ENCODE measurements at regions not wholly inside any gene's neighbourhood (a gene's known extent, or its start where the extent isn't known, plus 50 kb on each side); places are given as distances from the start of the nearest gene placed in this dataset.

DNA sequence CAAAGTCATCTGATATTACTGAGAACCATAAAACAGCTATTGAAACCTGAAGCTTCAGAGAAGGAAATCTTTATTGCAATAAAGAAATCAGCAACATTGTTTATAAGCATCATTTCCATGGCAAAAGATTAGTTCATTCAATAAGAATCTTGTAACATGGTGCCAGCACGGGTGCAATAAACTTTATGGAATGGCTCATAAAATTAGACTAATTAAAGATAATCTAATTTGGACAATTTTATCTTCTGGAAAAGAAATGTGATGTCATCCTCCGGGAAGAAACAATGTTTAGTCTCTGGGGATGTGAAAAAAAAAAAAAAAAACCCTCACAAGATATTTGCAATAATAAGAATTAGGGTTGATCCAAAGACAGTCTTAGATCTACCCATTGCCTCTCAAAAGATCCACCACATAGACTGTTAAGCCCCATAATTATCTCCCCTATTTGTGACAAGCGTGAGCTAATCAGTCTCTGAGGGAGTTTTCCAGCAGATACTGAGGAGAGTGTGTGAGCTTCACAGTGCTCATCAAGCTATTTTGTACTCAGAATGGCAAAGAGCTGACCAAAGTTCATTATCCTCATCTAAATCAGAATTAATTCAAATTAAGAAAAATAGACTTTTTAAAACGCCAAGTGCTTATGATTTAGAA is 297.0 kb upstream of the EDNRB start:
- no peaks in the 10 kb centered on the region for H3K4me1 ChIP-seq
- H3K36me3 ChIP-seq (ENCODE audit: low read depth, missing control alignments): no peaks in the 10 kb centered on the region
- whole genome bisulfite sequencing, 2 donors: 57 to 61% methylated on average over 4 of the region's 4 CpGs
- H3K27me3 ChIP-seq: no peaks in the 10 kb centered on the region
- H3K4me3 ChIP-seq: no peak overlapping the region
- intact Hi-C loops (cut with DNase I; ENCODE audit: low total_unique reads): no loop called here
- DNase-seq: no peak
- no peak for TF ChIP-seq POLR2A (IDR thresholded peaks at IDR 0.05)
- TF ChIP-seq CTCF (IDR thresholded peaks at IDR 0.05): no peak
- H3K27ac ChIP-seq: no peak overlapping the region
- H3K9me3 ChIP-seq: no peaks in the 10 kb centered on the region

- no peaks in the 10 kb centered on the region for H3K36me3 ChIP-seq (ENCODE audit: low read depth, missing control alignments)
- intact Hi-C loops (cut with DNase I; ENCODE audit: low total_unique reads): no loop called here
- H3K27me3 ChIP-seq: no peaks in the 10 kb centered on the region
- no peaks in the 10 kb centered on the region for H3K4me1 ChIP-seq
- no peak overlapping the region for H3K27ac ChIP-seq
- H3K4me3 ChIP-seq: no peak overlapping the region
- WGBS, 2 donors: 76 to 79% methylated on average over 3 of the region's 3 CpGs
- TF ChIP-seq CTCF (IDR thresholded peaks at IDR 0.05) (no peak), POLR2A (IDR thresholded peaks at IDR 0.05) (no peak)
- H3K9me3 ChIP-seq: no peaks in the 10 kb centered on the region
- DNase-seq: no peak
These were observed 282.8 kb upstream of the EDNRB start for GRCh38 chr13:78201411-78201810.

DNA sequence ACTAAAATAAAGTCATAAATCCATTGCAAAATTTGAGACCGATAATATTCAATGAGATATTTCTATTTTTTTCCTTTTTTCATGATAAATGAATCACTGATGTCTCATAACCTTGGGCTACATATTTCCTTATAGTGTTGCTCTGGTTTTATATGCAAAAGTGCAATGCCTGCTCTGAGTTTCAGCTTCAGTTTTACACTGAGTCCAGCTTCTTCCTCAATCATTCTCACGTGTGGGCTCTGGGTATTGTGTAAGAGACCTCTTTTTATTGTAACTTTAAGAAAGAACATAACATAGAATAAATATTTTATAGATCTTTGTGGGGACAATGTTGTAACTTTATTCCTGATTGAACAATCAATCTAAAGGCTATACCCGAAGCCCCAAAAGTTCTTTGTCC is 280.2 kb upstream of the EDNRB start:
- Histone ChIP-seq H3K27ac (no peak overlapping the region), H3K4me3 (no peak overlapping the region), H3K9me3 (no peaks in the 10 kb centered on the region), H3K4me1 (no peaks in the 10 kb centered on the region), H3K36me3 (ENCODE audit: low read depth, missing control alignments) (no peaks in the 10 kb centered on the region), H3K27me3 (no peaks in the 10 kb centered on the region)
- intact Hi-C loops (cut with DNase I; ENCODE audit: low total_unique reads): no loop called here
- 83 to 88% methylated on average over 3 of the region's 3 CpGs for WGBS, 2 donors
- DNase-seq: no peak
- TF ChIP-seq CTCF (IDR thresholded peaks at IDR 0.05) (no peak), POLR2A (IDR thresholded peaks at IDR 0.05) (no peak)

DNA sequence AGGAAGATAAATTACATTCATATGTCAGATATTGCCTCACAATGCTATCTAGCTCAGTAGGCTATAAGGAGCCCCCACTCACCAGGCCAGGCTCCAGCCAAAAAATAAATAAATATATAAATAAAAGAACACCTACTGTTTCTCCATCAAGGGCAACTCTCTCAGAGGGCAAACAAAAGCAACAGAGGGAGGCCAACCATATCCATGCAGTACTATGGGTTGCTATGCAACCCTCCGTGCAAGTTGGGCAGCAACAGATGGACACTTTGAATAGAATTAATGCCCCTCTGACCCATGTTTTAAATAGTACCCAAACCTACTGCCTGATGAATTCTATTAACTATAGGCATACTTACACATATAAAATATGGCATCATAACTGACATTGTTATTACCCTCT is 279.8 kb upstream of the EDNRB start:
- Histone ChIP-seq H3K9me3 (no peaks in the 10 kb centered on the region), H3K27ac (no peak overlapping the region), H3K27me3 (no peaks in the 10 kb centered on the region), H3K4me3 (no peak overlapping the region), H3K36me3 (ENCODE audit: low read depth, missing control alignments) (no peaks in the 10 kb centered on the region), H3K4me1 (no peaks in the 10 kb centered on the region)
- intact Hi-C loops (cut with DNase I; ENCODE audit: low total_unique reads): no loop called here
- TF ChIP-seq CTCF (IDR thresholded peaks at IDR 0.05): no peak
- no peak for TF ChIP-seq POLR2A (IDR thresholded peaks at IDR 0.05)
- DNase-seq: no peak
- 71% methylated on average over 1 of the region's 1 CpG for whole genome bisulfite sequencing, 2 donors

DNA sequence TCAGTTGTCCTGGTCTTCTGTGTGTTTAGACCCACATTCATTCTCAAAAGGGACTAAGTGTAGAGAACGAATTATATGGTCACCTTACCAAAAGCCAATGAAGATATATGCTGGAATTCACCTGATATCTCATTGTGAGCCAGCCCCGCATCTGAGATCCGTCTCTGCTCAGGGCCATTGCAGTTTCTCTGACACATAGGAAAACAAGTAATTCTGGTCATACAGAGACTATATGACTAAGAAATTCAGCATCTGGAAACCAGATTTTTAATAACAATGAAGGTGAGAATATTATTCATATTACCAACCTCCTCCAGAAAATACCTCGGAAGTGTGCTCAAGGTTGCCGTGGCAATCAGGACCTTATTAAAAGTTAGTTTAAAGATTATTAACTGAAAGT is 278.6 kb upstream of the EDNRB start:
- no peak for DNase-seq
- WGBS, 2 donors: 81 to 89% methylated on average over 5 of the region's 5 CpGs
- intact Hi-C loops (cut with DNase I; ENCODE audit: low total_unique reads): no loop called here
- TF ChIP-seq CTCF (IDR thresholded peaks at IDR 0.05) (no peak), POLR2A (IDR thresholded peaks at IDR 0.05) (no peak)
- Histone ChIP-seq H3K36me3 (ENCODE audit: low read depth, missing control alignments) (no peaks in the 10 kb centered on the region), H3K27ac (no peak overlapping the region), H3K4me1 (no peaks in the 10 kb centered on the region), H3K27me3 (no peaks in the 10 kb centered on the region), H3K9me3 (no peaks in the 10 kb centered on the region), H3K4me3 (no peak overlapping the region)
